Neural progenitor cell (in vitro differentiated cells): ENCODE measurements at regions not wholly inside any gene's neighbourhood (a gene's known extent, or its start where the extent isn't known, plus 50 kb on each side); places are given as distances from the start of the nearest gene placed in this dataset.

ENCODE experiments used
- DNase-seq: peaks from one replicate; pipeline ENCODE4 v3.0.0-alpha.2; 2016; ENCODE audit warnings: low spot score
- H2AFZ ChIP-seq: fragments of 200-600 bp; sonication (generic); replicated peaks from 2 replicates; pipeline ENCODE4 v1.6.1; 2016; ENCODE audit warnings: antibody characterized with exemption
- H3F3A ChIP-seq: fragments of 200-600 bp; sonication (generic); 2 replicates; pipeline ENCODE4 v1.6.1; 2016; ENCODE audit warnings: antibody characterized with exemption, low read depth
- H3K27ac ChIP-seq: fragments of 200-600 bp; sonication (generic); 2 replicates; pipeline ENCODE4 v1.5.1; 2016; ENCODE audit warnings: mild to moderate bottlenecking
- H3K27me3 ChIP-seq: fragments of 200-600 bp; sonication (generic); 2 replicates; pipeline ENCODE4 v1.6.1; 2016; ENCODE audit warnings: mild to moderate bottlenecking, moderate library complexity
- H3K36me3 ChIP-seq: fragments of 200-600 bp; sonication (generic); 2 replicates; pipeline ENCODE4 v1.5.1; 2016
- H3K4me1 ChIP-seq: fragments of 200-600 bp; sonication (generic); 2 replicates; pipeline ENCODE4 v1.6.1; 2016; ENCODE audit warnings: mixed run types
- H3K4me2 ChIP-seq: fragments of 200-600 bp; sonication (generic); 2 replicates; pipeline ENCODE4 v1.6.1; 2016
- H3K4me3 ChIP-seq: fragments of 200-600 bp; sonication (generic); 2 replicates; pipeline ENCODE4 v1.5.1; 2016
- H3K79me2 ChIP-seq: fragments of 200-600 bp; sonication (generic); 2 replicates; pipeline ENCODE4 v1.6.1; 2016; ENCODE audit warnings: low read depth
- H3K9ac ChIP-seq: fragments of 200-600 bp; sonication (generic); 2 replicates; pipeline ENCODE4 v1.6.1; 2016
- H3K9me3 ChIP-seq: fragments of 200-600 bp; sonication (generic); 2 replicates; pipeline ENCODE4 v1.5.1; 2016; ENCODE audit warnings: low read depth
- H4K20me1 ChIP-seq: fragments of 200-600 bp; sonication (generic); 2 replicates; pipeline ENCODE4 v1.6.1; 2016; ENCODE audit warnings: low read depth
- H3K27ac Mint-ChIP-seq: 3 replicates; pipeline ENCODE4 v1.8.0; 2021; ENCODE audit warnings: mixed read lengths
- H3K27me3 Mint-ChIP-seq: 2 replicates; pipeline ENCODE4 v1.8.0; 2022; ENCODE audit warnings: low read depth, mild to moderate bottlenecking, inconsistent platforms, moderate library complexity, mixed read lengths; ENCODE audit not compliant: insufficient read depth
- H3K36me3 Mint-ChIP-seq: 3 replicates; pipeline ENCODE4 v1.8.0; 2021; ENCODE audit warnings: mixed read lengths
- H3K4me1 Mint-ChIP-seq: 3 replicates; pipeline ENCODE4 v1.8.0; 2021; ENCODE audit warnings: mixed read lengths
- H3K4me3 Mint-ChIP-seq: 3 replicates; pipeline ENCODE4 v1.8.0; 2021; ENCODE audit warnings: mild to moderate bottlenecking, moderate library complexity, mixed read lengths
- H3K9me3 Mint-ChIP-seq: 3 replicates; pipeline ENCODE4 v1.8.0; 2020; ENCODE audit warnings: mixed read lengths
- CTCF ChIP-seq: fragments of 200-600 bp; sonication (generic); IDR thresholded peaks from 2 replicates; pipeline ENCODE4 v1.5.1; 2017; ENCODE audit warnings: antibody characterized with exemption, mild to moderate bottlenecking
- EZH2 ChIP-seq: fragments of 200-600 bp; sonication (generic); IDR thresholded peaks from 2 replicates; pipeline ENCODE4 v1.6.1; 2017; ENCODE audit warnings: antibody characterized with exemption, mild to moderate bottlenecking, moderate library complexity
- EZH2phosphoT487 ChIP-seq: fragments of 200-600 bp; sonication (generic); IDR thresholded peaks from 2 replicates; pipeline ENCODE4 v1.6.1; 2017; ENCODE audit warnings: antibody characterized with exemption

- no peak for TF ChIP-seq CTCF
- TF ChIP-seq EZH2, result no peak
- no peak for TF ChIP-seq EZH2phosphoT487
- no peak overlapping the region for H3K4me3 ChIP-seq
- no peaks in the 10 kb centered on the region for H4K20me1 ChIP-seq
- no peaks in the 10 kb centered on the region for H3F3A ChIP-seq
- Mint-ChIP-seq H3K4me3 (no peak overlapping the region), H3K4me1 (no peaks in the 10 kb centered on the region), H3K9me3 (peaks cover 2% of the 10 kb centered on the region), H3K36me3 (no peaks in the 10 kb centered on the region), H3K27ac (no peak overlapping the region), H3K27me3 (no peaks in the 10 kb centered on the region)
- no peak overlapping the region for H3K9ac ChIP-seq
- no peak overlapping the region for H2AFZ ChIP-seq
- H3K27me3 ChIP-seq, result no peaks in the 10 kb centered on the region
- no peaks in the 10 kb centered on the region for H3K79me2 ChIP-seq
- no peaks in the 10 kb centered on the region for H3K9me3 ChIP-seq
- DNase-seq, result no peak
- H3K27ac ChIP-seq, result no peak overlapping the region
- no peaks in the 10 kb centered on the region for H3K4me1 ChIP-seq
- no peaks in the 10 kb centered on the region for H3K36me3 ChIP-seq
- H3K4me2 ChIP-seq, result no peak overlapping the region
Observed at GRCh38 chr14:85063747-85064146, 466.2 kb upstream of the FLRT2 start.

GRCh38 chr14:85071447-85071846 lies 458.5 kb upstream of the FLRT2 start:
- H3K36me3 Mint-ChIP-seq, result no peaks in the 10 kb centered on the region

GRCh38 chr14:85074955-85075354 lies 455.0 kb upstream of the FLRT2 start:
- Mint-ChIP-seq H3K27me3 (peaks cover 2% of the 10 kb centered on the region), H3K4me1 (peaks cover 2% of the 10 kb centered on the region), H3K27ac (no peak overlapping the region), H3K4me3 (no peak overlapping the region), H3K36me3 (no peaks in the 10 kb centered on the region), H3K9me3 (no peaks in the 10 kb centered on the region)
- no peak for DNase-seq
- Histone ChIP-seq H3K4me3 (no peak overlapping the region), H3K4me1 (no peaks in the 10 kb centered on the region), H3K79me2 (no peaks in the 10 kb centered on the region), H3K9ac (no peak overlapping the region), H3F3A (no peaks in the 10 kb centered on the region), H3K36me3 (no peaks in the 10 kb centered on the region), H3K27ac (no peak overlapping the region), H3K27me3 (no peaks in the 10 kb centered on the region), H4K20me1 (no peaks in the 10 kb centered on the region), H3K4me2 (no peak overlapping the region), H2AFZ (no peak overlapping the region), H3K9me3 (no peaks in the 10 kb centered on the region)
- TF ChIP-seq EZH2phosphoT487, result no peak
- TF ChIP-seq EZH2, result no peak
- TF ChIP-seq CTCF, result no peak

More at GRCh38 chr14:85071447-85071846, 458.5 kb upstream of the FLRT2 start:
- Histone ChIP-seq H3K9me3 (no peaks in the 10 kb centered on the region), H3F3A (no peaks in the 10 kb centered on the region), H3K4me1 (no peaks in the 10 kb centered on the region), H3K27ac (no peak overlapping the region), H4K20me1 (no peaks in the 10 kb centered on the region), H3K4me2 (no peak overlapping the region), H2AFZ (no peak overlapping the region), H3K27me3 (no peaks in the 10 kb centered on the region), H3K79me2 (no peaks in the 10 kb centered on the region), H3K36me3 (no peaks in the 10 kb centered on the region), H3K4me3 (no peak overlapping the region), H3K9ac (no peak overlapping the region)
- Mint-ChIP-seq H3K4me1 (no peaks in the 10 kb centered on the region), H3K27ac (no peak overlapping the region), H3K4me3 (no peak overlapping the region), H3K9me3 (no peaks in the 10 kb centered on the region), H3K27me3 (no peaks in the 10 kb centered on the region)
- no peak for TF ChIP-seq CTCF
- TF ChIP-seq EZH2phosphoT487, result no peak
- no peak for TF ChIP-seq EZH2
- DNase-seq, result no peak
